A549 (cell line): ENCODE measurements at regions not wholly inside any gene's neighbourhood (a gene's known extent, or its start where the extent isn't known, plus 50 kb on each side); places are given as distances from the start of the nearest gene placed in this dataset.

Experiments
- ATAC-seq, 2 experiments: fragments of 200-7000 bp in 1 of 2; fragments of >200 bp in 1 of 2; cut with Nextera tagmentation in 1 of 2; cut with Tn5 transposase in 1 of 2; 3 replicates each; pipeline versions ENCODE4 v1.8.0 to v1.9.1; 2018 to 2020; ENCODE audit warnings: mild to moderate bottlenecking in 1 of 2, moderate library complexity in 1 of 2
- CTCF ChIA-PET: fragments of 300-600 bp; sonication (Branson Sonifier 250); formaldehyde crosslinking; extraction: SDS; loops from one replicate; lab custom pipeline; 2021; ENCODE audit warnings: antibody characterized with exemption, inconsistent platforms; lab: Yijun Ruan, JAX
- POLR2A ChIA-PET: fragments of 350-600 bp; formaldehyde crosslinking; extraction: SDS; loops from one replicate; lab custom pipeline; 2021; ENCODE audit warnings: antibody characterized with exemption, inconsistent platforms; lab: Yijun Ruan, JAX
- DNase-seq, 2 experiments: peaks; one replicate each; pipeline versions ENCODE4 v3.0.0 to v3.0.0-alpha.2; 2011 to 2016; ENCODE audit warnings: low read depth in 1 of 2, low spot score in 1 of 2
- FAIRE-seq: peaks from 2 replicates; lab custom pipeline; 2011; peaks lifted over from hg19 to GRCh38; lab: Jason Lieb, UNC
- H3K27ac ChIP-seq, 2 experiments: fragments of >200 bp; sonication (Bioruptor Twin); formaldehyde crosslinking; 3 replicates each; pipeline ENCODE4 v1.5.1; 2016 to 2017
- H3K4me1 ChIP-seq: fragments of >200 bp; sonication (Bioruptor Twin); formaldehyde crosslinking; 3 replicates; pipeline ENCODE4 v1.6.1; 2016
- H3K4me2 ChIP-seq: fragments of >200 bp; sonication (Bioruptor Twin); formaldehyde crosslinking; 3 replicates; pipeline ENCODE4 v1.6.1; 2016
- H3K4me3 ChIP-seq: fragments of >200 bp; sonication (Bioruptor Twin); formaldehyde crosslinking; 3 replicates; pipeline ENCODE4 v1.5.1; 2016
- H3K9me3 ChIP-seq: fragments of >200 bp; sonication (Bioruptor Twin); formaldehyde crosslinking; 3 replicates; pipeline ENCODE4 v1.6.1; 2016
- CBX2 ChIP-seq: fragments of 200-600 bp; sonication (generic); IDR thresholded peaks from 2 replicates; pipeline ENCODE4 v1.6.1; 2016; ENCODE audit warnings: low read depth, mild to moderate bottlenecking, borderline replicate concordance
- EHF ChIP-seq: fragments of 250-450 bp; sonication (Bioruptor Pico); IDR thresholded peaks from 2 replicates; pipeline ENCODE4 v1.5.0; 2020; ENCODE audit warnings: mild to moderate bottlenecking
- HDAC2 ChIP-seq: fragments of 200-600 bp; sonication (generic); IDR thresholded peaks from 2 replicates; pipeline ENCODE4 v1.6.1; 2016
- HEYL ChIP-seq: fragments of 250-450 bp; sonication (Bioruptor Pico); IDR thresholded peaks from 2 replicates; pipeline ENCODE4 v1.8.0; 2021; ENCODE audit warnings: mild to moderate bottlenecking, moderate library complexity
- JUNB ChIP-seq: fragments of >200 bp; sonication (Bioruptor Twin); formaldehyde crosslinking; IDR thresholded peaks from 2 replicates; pipeline ENCODE4 v1.6.1; 2016
- MAZ ChIP-seq: fragments of 150-350 bp; IDR thresholded peaks from 2 replicates; pipeline ENCODE4 v1.6.1; 2014; ENCODE audit warnings: antibody characterized with exemption, low read depth, low read length, borderline replicate concordance
- RCOR1 ChIP-seq: fragments of 150-350 bp; IDR thresholded peaks from 2 replicates; pipeline ENCODE4 v1.6.1; 2014; ENCODE audit warnings: antibody characterized with exemption, low read length, low read depth
- RNF2 ChIP-seq: fragments of 200-600 bp; sonication (generic); IDR thresholded peaks from 2 replicates; pipeline ENCODE4 v1.6.1; 2016; ENCODE audit warnings: low read depth, mild to moderate bottlenecking, antibody characterized with exemption, moderate library complexity, borderline replicate concordance
- SMC3 ChIP-seq: fragments of >200 bp; sonication (Bioruptor Twin); formaldehyde crosslinking; IDR thresholded peaks from 3 replicates; pipeline ENCODE4 v1.6.1; 2018; ENCODE audit warnings: inconsistent platforms
- SREBF2 ChIP-seq: fragments of 450-650 bp; IDR thresholded peaks from 2 replicates; pipeline ENCODE4 v1.6.1; 2014; ENCODE audit warnings: mild to moderate bottlenecking, moderate library complexity
- TFCP2L1 ChIP-seq: fragments of 250-450 bp; sonication (Bioruptor Pico); IDR thresholded peaks from 2 replicates; pipeline ENCODE4 v1.5.0; 2021; ENCODE audit warnings: mild to moderate bottlenecking
- ZSCAN20 ChIP-seq: fragments of 250-450 bp; sonication (Bioruptor Pico); IDR thresholded peaks from 2 replicates; pipeline ENCODE4 v1.8.0; 2022; ENCODE audit warnings: mild to moderate bottlenecking, moderate library complexity
- WGBS: methylation state at CpG from one replicate; pipeline ENCODE4 v1.1.6; 2017; ENCODE audit errors: missing lambda C conversion rate; 5-methylcytosine and 5-hydroxymethylcytosine counted together
- TF ChIP-seq, protein P1 (sequence below): fragments of 250-450 bp; sonication (Bioruptor Pico); IDR thresholded peaks from 2 replicates; pipeline ENCODE4 v1.5.0; 2020; ENCODE audit warnings: low read depth, mild to moderate bottlenecking, moderate library complexity
- TF ChIP-seq, protein P2 (sequence below): fragments of 450-650 bp; IDR thresholded peaks from 2 replicates; pipeline ENCODE4 v1.6.1; 2014; ENCODE audit warnings: antibody characterized with exemption
- TF ChIP-seq, protein P3 (sequence below): fragments of >200 bp; sonication (Bioruptor Twin); formaldehyde crosslinking; IDR thresholded peaks from 3 replicates; pipeline ENCODE4 v1.5.1; 2016
- TF ChIP-seq, protein P4 (sequence below): fragments of 200-600 bp; sonication (generic); IDR thresholded peaks from 2 replicates; pipeline ENCODE4 v1.6.1; 2016; ENCODE audit warnings: antibody characterized with exemption, mild to moderate bottlenecking, moderate library complexity

DNA sequence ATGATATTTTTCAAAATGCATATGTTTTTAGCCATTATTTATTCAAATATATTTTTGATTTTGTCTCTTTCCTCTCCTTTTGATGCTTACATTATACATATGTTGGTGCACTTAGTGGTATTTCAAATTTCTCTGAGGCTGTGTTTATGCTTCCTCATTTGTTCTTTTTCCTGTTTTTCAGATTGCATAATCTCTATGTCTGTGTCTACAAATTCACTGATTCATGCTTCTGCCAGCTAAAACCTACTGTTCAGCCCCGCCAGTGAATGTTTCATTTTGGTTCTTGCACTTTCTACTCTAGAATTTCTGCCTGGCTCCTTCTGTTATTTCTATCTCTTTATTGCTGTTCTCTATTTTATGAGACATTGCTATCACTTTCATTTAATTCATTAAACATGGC is 951.7 kb upstream of the CNTNAP5 start (continued):
- TF ChIP-seq, protein P1, sequence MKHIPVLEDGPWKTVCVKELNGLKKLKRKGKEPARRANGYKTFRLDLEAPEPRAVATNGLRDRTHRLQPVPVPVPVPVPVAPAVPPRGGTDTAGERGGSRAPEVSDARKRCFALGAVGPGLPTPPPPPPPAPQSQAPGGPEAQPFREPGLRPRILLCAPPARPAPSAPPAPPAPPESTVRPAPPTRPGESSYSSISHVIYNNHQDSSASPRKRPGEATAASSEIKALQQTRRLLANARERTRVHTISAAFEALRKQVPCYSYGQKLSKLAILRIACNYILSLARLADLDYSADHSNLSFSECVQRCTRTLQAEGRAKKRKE (CRISPR knock-in tag) = no peak
- TF ChIP-seq, protein P2, sequence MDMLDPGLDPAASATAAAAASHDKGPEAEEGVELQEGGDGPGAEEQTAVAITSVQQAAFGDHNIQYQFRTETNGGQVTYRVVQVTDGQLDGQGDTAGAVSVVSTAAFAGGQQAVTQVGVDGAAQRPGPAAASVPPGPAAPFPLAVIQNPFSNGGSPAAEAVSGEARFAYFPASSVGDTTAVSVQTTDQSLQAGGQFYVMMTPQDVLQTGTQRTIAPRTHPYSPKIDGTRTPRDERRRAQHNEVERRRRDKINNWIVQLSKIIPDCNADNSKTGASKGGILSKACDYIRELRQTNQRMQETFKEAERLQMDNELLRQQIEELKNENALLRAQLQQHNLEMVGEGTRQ = no peak
- no peak for TF ChIP-seq SREBF2
- TF ChIP-seq, protein P3, sequence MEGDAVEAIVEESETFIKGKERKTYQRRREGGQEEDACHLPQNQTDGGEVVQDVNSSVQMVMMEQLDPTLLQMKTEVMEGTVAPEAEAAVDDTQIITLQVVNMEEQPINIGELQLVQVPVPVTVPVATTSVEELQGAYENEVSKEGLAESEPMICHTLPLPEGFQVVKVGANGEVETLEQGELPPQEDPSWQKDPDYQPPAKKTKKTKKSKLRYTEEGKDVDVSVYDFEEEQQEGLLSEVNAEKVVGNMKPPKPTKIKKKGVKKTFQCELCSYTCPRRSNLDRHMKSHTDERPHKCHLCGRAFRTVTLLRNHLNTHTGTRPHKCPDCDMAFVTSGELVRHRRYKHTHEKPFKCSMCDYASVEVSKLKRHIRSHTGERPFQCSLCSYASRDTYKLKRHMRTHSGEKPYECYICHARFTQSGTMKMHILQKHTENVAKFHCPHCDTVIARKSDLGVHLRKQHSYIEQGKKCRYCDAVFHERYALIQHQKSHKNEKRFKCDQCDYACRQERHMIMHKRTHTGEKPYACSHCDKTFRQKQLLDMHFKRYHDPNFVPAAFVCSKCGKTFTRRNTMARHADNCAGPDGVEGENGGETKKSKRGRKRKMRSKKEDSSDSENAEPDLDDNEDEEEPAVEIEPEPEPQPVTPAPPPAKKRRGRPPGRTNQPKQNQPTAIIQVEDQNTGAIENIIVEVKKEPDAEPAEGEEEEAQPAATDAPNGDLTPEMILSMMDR = no peak

DNA sequence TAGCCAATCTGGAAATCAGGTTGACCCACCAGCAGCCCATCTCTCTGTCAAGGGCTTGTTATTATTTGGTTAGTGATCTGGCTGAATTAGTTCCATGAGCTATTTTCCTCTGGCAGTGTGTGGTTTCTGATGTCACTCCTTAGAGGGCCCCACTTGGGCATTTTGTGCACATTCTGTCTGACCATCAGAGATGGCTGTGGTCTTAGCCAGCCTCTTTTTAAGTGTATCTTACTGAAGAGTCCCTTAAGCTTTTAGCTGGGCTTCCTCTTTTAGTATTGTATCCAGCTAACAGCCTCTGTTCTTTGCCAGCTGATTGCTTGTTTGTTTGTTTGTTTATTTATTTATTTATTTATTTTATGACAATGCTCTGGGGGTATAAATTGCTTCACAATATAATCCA is 951.1 kb upstream of the CNTNAP5 start:
- H3K9me3 ChIP-seq = no peaks in the 10 kb centered on the region
- no peak overlapping the region for H3K4me3 ChIP-seq
- CTCF ChIA-PET = interaction anchor here (0.6 kb wide), 1 partner anchor 1713 kb away, joined by 3 read pairs; no protein-coding TSS in a partner anchor
- DNase-seq = no peak
- TF ChIP-seq MAZ (no peak), HDAC2 (no peak), HEYL (CRISPR knock-in tag) (no peak), SMC3 (no peak), EHF (CRISPR knock-in tag) (no peak), RNF2 (no peak), JUNB (no peak)
- TF ChIP-seq, protein P4, sequence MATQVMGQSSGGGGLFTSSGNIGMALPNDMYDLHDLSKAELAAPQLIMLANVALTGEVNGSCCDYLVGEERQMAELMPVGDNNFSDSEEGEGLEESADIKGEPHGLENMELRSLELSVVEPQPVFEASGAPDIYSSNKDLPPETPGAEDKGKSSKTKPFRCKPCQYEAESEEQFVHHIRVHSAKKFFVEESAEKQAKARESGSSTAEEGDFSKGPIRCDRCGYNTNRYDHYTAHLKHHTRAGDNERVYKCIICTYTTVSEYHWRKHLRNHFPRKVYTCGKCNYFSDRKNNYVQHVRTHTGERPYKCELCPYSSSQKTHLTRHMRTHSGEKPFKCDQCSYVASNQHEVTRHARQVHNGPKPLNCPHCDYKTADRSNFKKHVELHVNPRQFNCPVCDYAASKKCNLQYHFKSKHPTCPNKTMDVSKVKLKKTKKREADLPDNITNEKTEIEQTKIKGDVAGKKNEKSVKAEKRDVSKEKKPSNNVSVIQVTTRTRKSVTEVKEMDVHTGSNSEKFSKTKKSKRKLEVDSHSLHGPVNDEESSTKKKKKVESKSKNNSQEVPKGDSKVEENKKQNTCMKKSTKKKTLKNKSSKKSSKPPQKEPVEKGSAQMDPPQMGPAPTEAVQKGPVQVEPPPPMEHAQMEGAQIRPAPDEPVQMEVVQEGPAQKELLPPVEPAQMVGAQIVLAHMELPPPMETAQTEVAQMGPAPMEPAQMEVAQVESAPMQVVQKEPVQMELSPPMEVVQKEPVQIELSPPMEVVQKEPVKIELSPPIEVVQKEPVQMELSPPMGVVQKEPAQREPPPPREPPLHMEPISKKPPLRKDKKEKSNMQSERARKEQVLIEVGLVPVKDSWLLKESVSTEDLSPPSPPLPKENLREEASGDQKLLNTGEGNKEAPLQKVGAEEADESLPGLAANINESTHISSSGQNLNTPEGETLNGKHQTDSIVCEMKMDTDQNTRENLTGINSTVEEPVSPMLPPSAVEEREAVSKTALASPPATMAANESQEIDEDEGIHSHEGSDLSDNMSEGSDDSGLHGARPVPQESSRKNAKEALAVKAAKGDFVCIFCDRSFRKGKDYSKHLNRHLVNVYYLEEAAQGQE = no peak
- ATAC-seq = no peak
- no peak overlapping the region for H3K27ac ChIP-seq
- FAIRE-seq = no peak
- H3K4me2 ChIP-seq = no peak overlapping the region
- no peaks in the 10 kb centered on the region for H3K4me1 ChIP-seq
- POLR2A ChIA-PET = no interaction called here

DNA sequence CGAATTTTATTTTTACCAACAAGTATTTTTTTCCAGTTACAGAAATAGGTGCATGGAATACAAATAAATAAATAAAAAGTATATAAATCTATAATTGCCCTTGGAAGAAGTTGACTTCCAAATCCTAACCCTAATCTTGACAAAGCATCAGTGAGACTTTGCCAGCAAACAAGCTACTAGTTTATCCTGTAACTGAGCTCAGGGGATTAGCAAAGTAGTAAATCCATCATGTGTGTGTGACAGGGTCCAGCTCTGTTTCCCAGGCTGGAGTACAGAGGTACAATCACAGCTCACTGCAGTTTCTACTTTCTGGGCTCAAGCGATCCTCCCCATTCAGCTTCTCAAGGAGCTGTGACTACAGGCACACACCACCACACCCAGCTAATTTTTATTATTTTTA is 948.0 kb upstream of the CNTNAP5 start:
- no peak for TF ChIP-seq CBX2
- no peak for TF ChIP-seq JUNB
- Histone ChIP-seq H3K4me1 (no peaks in the 10 kb centered on the region), H3K27ac (no peak overlapping the region), H3K4me3 (no peak overlapping the region), H3K9me3 (no peaks in the 10 kb centered on the region), H3K4me2 (no peak overlapping the region)
- CTCF ChIA-PET = interaction anchor here (0.6 kb wide), 1 partner anchor 25 kb away, joined by 4 read pairs; no protein-coding TSS in a partner anchor
- POLR2A ChIA-PET = no interaction called here
- FAIRE-seq (no peak), DNase-seq (no peak), ATAC-seq (no peak)
- 20% methylated on average over 2 of the region's 2 CpGs for WGBS

DNA sequence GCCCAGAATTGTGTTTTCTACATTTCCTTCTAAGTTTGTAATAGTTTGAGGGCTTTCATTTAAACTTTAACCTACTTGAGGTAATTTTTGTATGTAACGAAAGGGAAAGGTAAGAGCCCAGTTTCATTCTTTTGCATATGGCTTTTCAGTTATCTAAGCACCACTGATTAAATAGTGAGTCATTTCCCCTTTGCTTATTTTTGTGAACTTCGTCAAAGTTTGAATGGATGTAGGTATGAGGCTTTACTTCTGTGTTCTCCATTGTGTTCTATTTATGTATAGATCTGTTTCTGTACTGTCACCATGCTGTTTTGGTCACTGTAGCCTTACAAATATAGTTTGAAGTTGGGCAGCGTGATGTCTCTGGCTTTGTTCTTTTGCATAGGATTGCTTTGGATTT is 944.8 kb upstream of the CNTNAP5 start:
- ChIA-PET POLR2A (no interaction called here), CTCF (no interaction called here)
- no peak for TF ChIP-seq ZSCAN20 (CRISPR knock-in tag)
- TF ChIP-seq, protein P2 = no peak
- TF ChIP-seq SREBF2 = no peak
- TF ChIP-seq HDAC2 = no peak
- no peak for TF ChIP-seq JUNB
- TF ChIP-seq RCOR1 = no peak
- TF ChIP-seq TFCP2L1 (CRISPR knock-in tag) = no peak
- TF ChIP-seq, protein P4 = no peak
- no peak overlapping the region for H3K27ac ChIP-seq
- DNase-seq (no peak), ATAC-seq (no peak), FAIRE-seq (no peak)
- no peaks in the 10 kb centered on the region for H3K4me1 ChIP-seq
- 3% methylated on average over 3 of the region's 3 CpGs for WGBS
- H3K4me2 ChIP-seq = no peak overlapping the region
- H3K4me3 ChIP-seq = no peak overlapping the region
- H3K9me3 ChIP-seq = no peaks in the 10 kb centered on the region; the same call in 1 of the 3 replicates
